Natural killer cell (primary cell): ENCODE measurements at regions not wholly inside any gene's neighbourhood (a gene's known extent, or its start where the extent isn't known, plus 50 kb on each side); places are given as distances from the start of the nearest gene placed in this dataset.

Source experiments
- ATAC-seq, 3 donors: fragments of 150-1000 bp in 2 of 3; fragments of 200-7000 bp in 1 of 3; cut with Tn5 transposase; 1 replicate in 1 of 3; 2 replicates in 2 of 3; pipeline ENCODE4 v1.10.0; 2021; ENCODE audit warnings: mild to moderate bottlenecking in 2 of 3, moderate library complexity in 2 of 3
- DNase-seq, 2 donors: peaks; one replicate each; pipeline versions ENCODE4 v3.0.0 to v3.0.0-alpha.2; 2013 to 2021; ENCODE audit warnings: mixed read lengths in 1 of 2
- H3K27ac ChIP-seq: one replicate; pipeline ENCODE4 v1.5.1; 2013; ENCODE audit warnings: mild to moderate bottlenecking, low read length
- H3K27me3 ChIP-seq: one replicate; pipeline ENCODE4 v1.6.1; 2013; ENCODE audit warnings: low read length; ENCODE audit not compliant: control insufficient read depth, insufficient read depth
- H3K36me3 ChIP-seq: one replicate; pipeline ENCODE4 v1.6.1; 2013; ENCODE audit warnings: low read length; ENCODE audit not compliant: control insufficient read depth, insufficient read depth
- H3K4me1 ChIP-seq: one replicate; pipeline ENCODE4 v1.6.1; 2013; ENCODE audit warnings: low read length; ENCODE audit not compliant: control insufficient read depth, insufficient read depth
- H3K4me3 ChIP-seq: one replicate; pipeline ENCODE4 v1.5.1; 2013; ENCODE audit warnings: low read length
- H3K9me3 ChIP-seq: one replicate; pipeline ENCODE4 v1.6.1; 2013; ENCODE audit warnings: low read length; ENCODE audit not compliant: control insufficient read depth, insufficient read depth
- H3K27ac Mint-ChIP-seq, 2 donors: one replicate each; pipeline ENCODE4 v1.8.0; 2022; ENCODE audit warnings: mild to moderate bottlenecking in 2 of 2, mixed read lengths in 2 of 2, moderate library complexity in 1 of 2
- H3K27me3 Mint-ChIP-seq, 2 donors: one replicate each; pipeline ENCODE4 v1.8.0; 2022; ENCODE audit warnings: low read depth in 2 of 2, mixed read lengths in 2 of 2
- H3K36me3 Mint-ChIP-seq: one replicate; pipeline ENCODE4 v1.8.0; 2022; ENCODE audit warnings: mixed read lengths
- H3K4me1 Mint-ChIP-seq, 2 donors: one replicate each; pipeline ENCODE4 v1.8.0; 2022; ENCODE audit warnings: mixed read lengths in 2 of 2
- H3K4me3 Mint-ChIP-seq: one replicate; pipeline ENCODE4 v1.8.0; 2022; ENCODE audit warnings: mild to moderate bottlenecking, moderate library complexity, mixed read lengths
- H3K9me3 Mint-ChIP-seq, 2 donors: one replicate each; pipeline ENCODE4 v1.8.0; 2022; ENCODE audit warnings: mixed read lengths in 2 of 2
- WGBS: methylation state at CpG from one replicate; pipeline ENCODE4 v1.1.7; 2013; ENCODE audit warnings: missing lambda C conversion rate; ENCODE audit not compliant: insufficient coverage; 5-methylcytosine and 5-hydroxymethylcytosine counted together
- intact Hi-C: fragments of 100-400 bp; cut with micrococcal nuclease; formaldehyde crosslinking; loops from one replicate; pipeline ENCODE4 v1.14.2; 2022
- TF ChIP-seq, protein P1 (sequence below): fragments of 200-600 bp; IDR thresholded peaks from one replicate; pipeline ENCODE4 v1.8.0; 2022; ENCODE audit warnings: antibody characterized with exemption

DNA sequence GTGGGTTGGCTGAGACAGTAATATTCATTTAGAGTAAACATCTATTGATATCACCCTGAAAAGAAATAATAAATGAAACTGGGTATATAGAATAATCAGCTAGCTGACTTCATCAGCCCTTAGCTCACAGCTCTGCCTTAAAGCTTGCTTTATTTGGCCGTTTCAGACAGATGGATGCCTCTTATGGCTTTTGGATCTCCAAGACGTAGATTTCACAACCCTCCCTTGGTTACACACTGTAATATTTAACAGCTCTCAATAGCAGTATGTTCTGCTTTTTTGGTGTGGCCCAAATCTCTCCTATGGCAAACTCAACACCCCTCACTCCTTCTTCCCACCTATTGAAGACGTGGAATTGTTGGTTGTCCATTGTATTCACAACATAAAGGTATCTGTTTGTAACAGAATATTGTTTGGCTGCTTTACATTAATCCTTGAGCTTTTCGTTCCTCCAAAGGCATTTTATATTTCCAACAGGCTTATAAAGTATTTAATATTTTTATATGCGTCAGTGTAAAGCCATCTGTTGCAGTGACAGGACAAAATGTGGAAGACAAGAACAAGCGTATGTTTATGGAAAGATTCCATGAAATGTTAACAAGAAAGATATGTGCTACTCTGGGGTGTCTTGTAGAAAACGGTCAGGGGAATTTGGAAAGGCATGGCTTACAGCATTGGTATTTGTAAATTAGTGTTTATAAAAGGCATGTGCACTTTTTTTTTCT is 837.0 kb upstream of the RBFOX1 start:
- 73% methylated on average over 5 of the region's 7 CpGs for WGBS
- Mint-ChIP-seq H3K27ac (no peak overlapping the region), H3K9me3 (peaks cover 5 to 10% of the 10 kb centered on the region in 2 donors)

DNA sequence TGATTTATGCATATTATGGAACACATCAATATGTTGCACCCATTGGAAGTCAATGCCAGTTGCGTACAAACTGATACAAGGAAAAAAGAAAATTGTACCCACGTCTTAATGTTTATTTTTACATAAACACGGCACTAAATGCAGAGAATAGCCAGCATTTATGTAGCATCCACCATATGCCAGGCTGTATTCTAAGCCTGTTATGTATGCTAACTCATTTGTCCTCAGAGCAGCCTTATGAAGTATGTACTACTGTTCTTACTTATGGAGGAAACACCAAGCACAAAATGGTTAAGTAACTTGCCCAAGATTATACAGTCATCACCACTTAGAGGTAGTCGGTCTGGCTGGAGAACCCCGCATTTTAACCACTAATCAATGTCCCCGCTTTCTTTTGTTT is 837.9 kb upstream of the RBFOX1 start:
- H3K36me3 ChIP-seq = no peaks in the 10 kb centered on the region
- Mint-ChIP-seq H3K27me3 (no peaks in the 10 kb centered on the region), H3K36me3 (no peaks in the 10 kb centered on the region), H3K4me1 (no peaks in the 10 kb centered on the region), H3K4me3 (no peak overlapping the region), H3K27ac (no peak overlapping the region), H3K9me3 (peaks cover 5 to 10% of the 10 kb centered on the region in 2 donors)
- no peak overlapping the region for H3K4me3 ChIP-seq
- H3K27me3 ChIP-seq = no peaks in the 10 kb centered on the region
- no peaks in the 10 kb centered on the region for H3K4me1 ChIP-seq
- intact Hi-C loops = no loop called here
- H3K27ac ChIP-seq = no peak overlapping the region
- TF ChIP-seq, protein P1, sequence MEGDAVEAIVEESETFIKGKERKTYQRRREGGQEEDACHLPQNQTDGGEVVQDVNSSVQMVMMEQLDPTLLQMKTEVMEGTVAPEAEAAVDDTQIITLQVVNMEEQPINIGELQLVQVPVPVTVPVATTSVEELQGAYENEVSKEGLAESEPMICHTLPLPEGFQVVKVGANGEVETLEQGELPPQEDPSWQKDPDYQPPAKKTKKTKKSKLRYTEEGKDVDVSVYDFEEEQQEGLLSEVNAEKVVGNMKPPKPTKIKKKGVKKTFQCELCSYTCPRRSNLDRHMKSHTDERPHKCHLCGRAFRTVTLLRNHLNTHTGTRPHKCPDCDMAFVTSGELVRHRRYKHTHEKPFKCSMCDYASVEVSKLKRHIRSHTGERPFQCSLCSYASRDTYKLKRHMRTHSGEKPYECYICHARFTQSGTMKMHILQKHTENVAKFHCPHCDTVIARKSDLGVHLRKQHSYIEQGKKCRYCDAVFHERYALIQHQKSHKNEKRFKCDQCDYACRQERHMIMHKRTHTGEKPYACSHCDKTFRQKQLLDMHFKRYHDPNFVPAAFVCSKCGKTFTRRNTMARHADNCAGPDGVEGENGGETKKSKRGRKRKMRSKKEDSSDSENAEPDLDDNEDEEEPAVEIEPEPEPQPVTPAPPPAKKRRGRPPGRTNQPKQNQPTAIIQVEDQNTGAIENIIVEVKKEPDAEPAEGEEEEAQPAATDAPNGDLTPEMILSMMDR = no peak
- DNase-seq = no peak
- no peak for ATAC-seq
- no peaks in the 10 kb centered on the region for H3K9me3 ChIP-seq
- 91% methylated on average over 3 of the region's 6 CpGs for WGBS

More for the DNA sequence above, 837.0 kb upstream of the RBFOX1 start:
- Mint-ChIP-seq H3K36me3 (no peaks in the 10 kb centered on the region), H3K4me3 (no peak overlapping the region), H3K4me1 (no peaks in the 10 kb centered on the region), H3K27me3 (no peaks in the 10 kb centered on the region)
- no peak for DNase-seq
- no peaks in the 10 kb centered on the region for H3K9me3 ChIP-seq
- no peaks in the 10 kb centered on the region for H3K27me3 ChIP-seq
- no peaks in the 10 kb centered on the region for H3K4me1 ChIP-seq
- TF ChIP-seq, protein P1 = no peak
- no peaks in the 10 kb centered on the region for H3K36me3 ChIP-seq
- intact Hi-C loops = no loop called here
- ATAC-seq = no peak
- no peak overlapping the region for H3K4me3 ChIP-seq
- H3K27ac ChIP-seq = no peak overlapping the region

DNA sequence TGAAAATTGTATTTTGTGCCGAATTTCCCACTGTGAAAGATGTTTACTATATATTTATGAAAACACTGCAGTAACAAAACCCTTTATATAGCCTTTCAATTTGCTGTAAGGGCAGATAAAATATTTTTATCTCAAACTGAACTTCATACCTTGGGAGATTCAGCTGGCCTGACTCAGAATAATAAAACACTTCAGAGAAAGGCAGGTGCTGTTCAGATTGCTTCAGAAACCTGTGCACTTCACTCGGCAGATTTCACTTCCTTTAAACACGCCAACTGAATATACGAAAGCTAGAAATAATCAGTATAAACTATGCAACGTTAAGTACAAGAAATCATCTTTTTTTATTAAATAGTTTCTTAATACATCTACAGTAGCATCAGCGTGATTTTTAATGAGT is 839.1 kb upstream of the RBFOX1 start:
- H3K4me1 ChIP-seq = no peaks in the 10 kb centered on the region
- no peaks in the 10 kb centered on the region for H3K27me3 Mint-ChIP-seq
- no peak overlapping the region for H3K27ac ChIP-seq
- H3K9me3 ChIP-seq = no peaks in the 10 kb centered on the region
- intact Hi-C loops = no loop called here
- no peaks in the 10 kb centered on the region for H3K4me1 Mint-ChIP-seq
- no peak overlapping the region for H3K4me3 Mint-ChIP-seq
- no peaks in the 10 kb centered on the region for H3K36me3 ChIP-seq
- H3K27ac Mint-ChIP-seq = no peak overlapping the region
- H3K9me3 Mint-ChIP-seq = peaks cover 5 to 10% of the 10 kb centered on the region in 2 donors
- DNase-seq (no peak), ATAC-seq (no peak)
- H3K4me3 ChIP-seq = no peak overlapping the region
- WGBS = 73% methylated on average over 2 of the region's 6 CpGs
- H3K27me3 ChIP-seq = no peaks in the 10 kb centered on the region
- no peaks in the 10 kb centered on the region for H3K36me3 Mint-ChIP-seq
- TF ChIP-seq, protein P1 = no peak

DNA sequence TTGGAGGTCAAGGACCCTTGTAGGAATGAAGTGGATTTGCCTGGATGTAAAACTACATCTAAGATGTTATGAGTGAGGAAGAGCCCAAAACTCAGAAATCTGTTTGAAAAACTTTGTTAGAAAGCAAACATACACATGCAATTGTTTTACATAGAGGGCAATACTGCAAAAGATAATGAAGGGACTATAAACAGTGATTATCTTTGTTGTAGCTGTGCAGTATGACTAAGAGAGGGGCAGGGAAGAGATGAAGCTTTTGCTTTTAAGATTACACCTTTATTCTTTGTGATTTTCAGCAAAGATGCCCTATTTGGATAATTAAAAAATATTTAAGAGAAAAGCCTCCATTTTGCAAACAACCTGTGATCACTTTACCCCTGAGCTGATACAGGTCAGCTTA is 839.9 kb upstream of the RBFOX1 start:
- Mint-ChIP-seq H3K27ac (no peak overlapping the region), H3K4me1 (no peaks in the 10 kb centered on the region), H3K27me3 (no peaks in the 10 kb centered on the region), H3K36me3 (no peaks in the 10 kb centered on the region), H3K9me3 (peaks cover 5 to 10% of the 10 kb centered on the region in 2 donors), H3K4me3 (no peak overlapping the region)
- ATAC-seq (no peak), DNase-seq (no peak)
- Histone ChIP-seq H3K4me3 (no peak overlapping the region), H3K9me3 (no peaks in the 10 kb centered on the region), H3K4me1 (no peaks in the 10 kb centered on the region), H3K27ac (no peak overlapping the region), H3K36me3 (no peaks in the 10 kb centered on the region), H3K27me3 (no peaks in the 10 kb centered on the region)
- intact Hi-C loops = no loop called here
- TF ChIP-seq, protein P1 = no peak
